ENCODE measurements at regions not wholly inside any gene's neighbourhood (a gene's known extent, or its start where the extent isn't known, plus 50 kb on each side); places are given as distances from the start of the nearest gene placed in this dataset.

DNA sequence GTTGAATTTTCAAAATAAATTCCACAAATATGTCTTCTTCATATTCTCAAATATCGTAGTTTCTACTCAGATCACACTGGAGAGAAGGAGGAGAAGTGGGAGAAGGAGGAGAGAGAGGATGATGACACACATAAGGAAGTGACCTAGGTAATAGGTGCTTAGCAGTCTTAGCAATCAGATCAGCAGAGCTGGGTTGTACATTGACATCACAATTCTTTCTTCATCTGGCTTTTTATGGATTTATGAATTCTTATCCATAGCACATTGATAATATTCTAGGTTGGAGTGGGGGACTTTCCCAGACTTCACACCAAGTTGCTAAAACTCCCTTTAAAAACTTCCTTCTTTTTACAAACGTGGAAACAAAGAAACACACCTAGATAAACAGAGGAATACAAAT, 86.9 kb downstream of the FGF9 start:
- no peak for DNase-seq

DNA sequence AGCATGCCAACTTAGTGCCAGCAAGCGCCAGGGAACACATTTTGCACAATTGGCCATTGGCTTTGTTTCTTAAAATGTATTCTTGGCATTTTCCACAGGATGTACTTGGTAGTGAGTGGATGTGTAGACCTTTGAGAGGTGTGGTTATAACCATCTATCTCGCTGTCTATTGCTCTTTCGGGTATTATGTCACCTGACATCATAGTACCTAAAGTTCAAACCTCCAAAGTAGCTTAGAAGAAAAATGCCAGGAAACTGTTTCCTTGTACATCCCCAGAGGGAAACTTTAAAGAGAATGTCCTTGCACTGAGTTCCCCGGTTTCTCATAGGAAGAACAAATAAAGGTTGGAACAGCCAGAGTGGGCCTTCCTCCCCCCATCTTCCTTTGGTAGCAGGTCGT, 87.6 kb downstream of the FGF9 start:
- no peak for DNase-seq

DNA sequence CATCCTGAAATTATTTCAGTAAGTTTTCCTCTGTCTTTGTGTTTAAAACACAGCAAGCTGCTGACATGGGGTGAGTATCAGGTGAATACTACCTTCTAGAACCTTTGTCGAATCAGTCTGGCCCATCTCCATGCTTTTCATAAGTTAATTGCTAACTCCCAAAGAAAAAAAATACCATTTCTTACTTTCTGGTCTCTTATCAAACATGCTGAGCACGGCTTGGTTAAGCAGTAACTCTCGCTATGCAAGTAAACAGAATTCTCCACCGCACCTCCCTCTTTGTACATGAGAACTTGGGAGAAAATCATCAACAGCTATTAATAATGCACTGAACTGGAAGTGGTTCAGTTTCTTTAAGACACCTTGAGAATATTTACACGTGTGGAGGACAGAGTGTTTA, 88.6 kb downstream of the FGF9 start:
- DNase-seq = no peak

DNA sequence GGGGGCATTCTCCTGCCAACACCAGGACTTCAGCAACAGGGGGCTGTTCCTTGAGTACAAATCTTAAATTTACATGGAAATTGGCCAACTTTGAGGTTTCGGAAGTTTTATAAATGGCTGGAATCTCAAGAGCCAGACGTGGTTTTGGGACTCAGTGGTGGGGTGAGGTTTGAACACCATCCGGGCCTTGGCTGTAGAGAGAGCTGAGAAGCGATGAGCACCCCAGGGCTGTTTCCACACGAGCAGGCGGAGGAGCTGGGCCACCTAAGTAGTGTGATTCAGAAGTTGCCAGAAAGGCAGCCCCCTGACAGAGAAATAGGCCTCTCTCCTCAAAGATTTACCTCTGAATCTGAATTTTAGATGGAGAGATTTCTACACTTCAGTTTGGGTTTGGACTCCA, 89.0 kb downstream of the FGF9 start:
- DNase-seq = no peak

DNA sequence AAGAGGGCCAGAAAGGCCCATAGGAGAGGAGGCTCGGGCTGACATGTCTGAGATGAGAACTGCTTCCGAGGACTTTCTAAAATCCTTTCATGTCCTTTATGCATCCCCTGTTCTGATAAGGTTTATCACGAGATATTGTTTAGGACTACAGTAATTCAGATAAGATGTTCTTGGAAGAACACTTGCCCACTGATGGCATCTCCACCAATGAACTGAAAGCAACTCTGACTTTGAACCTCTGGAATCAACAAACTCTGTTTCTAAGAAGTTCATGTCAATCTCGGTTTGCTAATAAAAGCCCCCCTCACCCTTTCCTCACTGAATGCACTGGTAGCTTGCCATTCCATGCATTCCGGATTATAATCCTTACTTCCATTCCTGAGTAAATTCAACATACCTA, 90.9 kb downstream of the FGF9 start:
- DNase-seq = no peak

DNA sequence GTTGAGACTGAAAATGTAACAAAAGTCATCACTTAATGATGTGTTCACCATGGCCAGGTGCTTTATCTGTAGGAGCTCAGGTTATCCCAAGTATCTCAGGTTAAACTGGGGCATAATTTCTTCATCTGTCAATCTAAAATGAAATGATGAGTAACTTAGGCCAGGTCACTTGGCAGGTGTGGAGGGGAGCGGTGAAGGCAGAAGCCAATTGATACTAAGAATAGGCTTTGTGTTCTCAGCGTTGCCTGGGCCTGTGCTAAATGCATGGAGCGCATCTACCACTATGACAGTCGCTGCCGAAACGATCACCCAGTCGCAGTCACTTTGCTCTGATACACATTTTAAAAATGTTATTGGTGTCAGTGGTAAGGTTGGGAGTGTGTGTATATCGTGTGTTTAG, 91.6 kb downstream of the FGF9 start:
- DNase-seq = no peak

DNA sequence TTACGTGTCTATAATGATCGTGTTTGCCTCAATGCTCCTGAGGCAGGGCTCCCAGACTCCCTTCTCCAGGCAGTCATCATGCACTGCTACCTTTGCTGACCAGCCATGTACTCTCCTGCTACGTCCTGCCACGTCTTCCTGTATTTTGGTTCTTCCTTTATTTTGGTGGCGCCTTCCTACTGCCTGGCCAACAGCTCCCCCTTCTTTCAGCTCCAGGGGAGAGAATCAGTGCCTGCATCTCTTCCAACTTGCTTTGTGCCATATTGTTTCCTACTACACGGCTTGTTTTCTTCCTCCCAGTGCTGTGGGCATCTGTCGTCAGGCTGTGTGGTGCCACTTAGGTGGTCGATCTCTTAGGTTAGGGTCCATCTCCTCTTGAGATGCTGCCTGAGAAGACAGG, 96.2 kb downstream of the FGF9 start:
- no peak for DNase-seq

DNA sequence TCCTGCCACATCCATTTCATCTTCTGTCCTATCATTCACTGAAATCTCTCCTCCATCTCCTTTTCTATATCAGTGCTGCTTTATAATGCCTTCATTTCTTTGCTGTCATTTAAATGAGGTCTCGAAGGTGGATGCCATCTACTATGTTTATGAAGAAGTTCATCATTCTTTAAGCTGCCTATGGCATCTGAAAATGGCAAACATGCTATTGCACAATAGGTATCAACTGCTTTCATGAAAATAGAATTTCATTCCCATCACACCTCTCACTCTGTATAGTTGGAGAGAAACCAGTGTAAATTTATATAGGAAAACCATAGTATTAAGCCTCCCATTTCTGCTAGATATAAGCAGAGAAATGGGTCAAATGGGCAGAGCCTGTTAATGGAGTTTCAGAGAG, 100.2 kb downstream of the FGF9 start:
- no peak for DNase-seq

DNA sequence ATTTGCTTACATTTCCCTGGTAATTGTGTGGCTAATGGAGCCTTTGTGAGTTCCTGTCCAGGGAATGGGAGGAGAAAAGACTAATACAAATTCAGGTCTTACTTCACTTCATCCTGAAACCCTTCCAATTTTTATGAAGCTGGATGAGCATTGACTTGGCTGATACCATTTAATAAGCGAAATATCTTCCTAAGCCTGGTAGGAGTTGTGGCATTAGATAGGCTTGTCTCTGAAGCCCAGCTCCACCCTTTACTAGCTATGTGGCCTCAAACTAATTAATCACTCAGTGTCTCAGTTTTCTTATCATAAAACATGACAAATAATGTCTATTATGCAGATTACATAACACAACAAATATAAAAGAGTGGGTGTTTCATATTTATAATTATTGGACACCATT, 106.3 kb downstream of the FGF9 start:
- DNase-seq = no peak

DNA sequence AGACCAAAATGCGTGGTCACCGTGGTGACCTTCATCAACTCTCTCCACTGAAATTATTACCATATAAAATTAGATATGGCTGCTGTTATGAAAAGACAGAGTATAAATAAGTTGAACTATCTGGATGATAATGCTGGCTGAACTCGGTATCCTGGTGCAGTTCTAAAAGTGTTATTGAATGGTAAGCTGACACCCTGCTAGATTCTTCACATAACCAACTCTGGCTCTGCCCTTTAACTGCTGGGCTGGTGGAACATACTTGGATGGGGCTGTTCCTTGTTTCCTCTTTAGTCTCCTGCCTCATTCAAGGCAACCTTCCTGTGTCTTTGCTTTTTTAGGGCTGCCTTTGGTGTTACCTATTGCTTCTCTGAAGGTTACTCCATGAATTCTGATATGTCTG, 106.9 kb downstream of the FGF9 start:
- no peak for DNase-seq

DNA sequence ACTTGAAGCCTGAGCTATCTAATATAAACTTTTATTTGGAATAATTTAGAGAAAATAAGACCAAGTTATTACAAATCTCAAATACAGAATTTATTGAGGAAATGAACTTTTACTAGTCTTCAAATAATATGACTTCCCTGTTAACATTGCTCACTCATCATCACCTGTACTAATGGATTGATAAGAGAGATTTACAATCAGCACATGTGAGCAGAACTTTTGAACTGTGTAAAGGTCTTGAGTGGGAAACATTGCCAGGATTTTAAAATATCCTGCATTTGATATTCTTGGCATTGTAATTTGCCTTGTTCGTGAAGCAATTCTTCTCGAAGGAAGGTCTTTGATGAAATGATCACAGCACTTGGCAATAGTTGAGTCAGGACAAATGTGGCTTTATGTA, 111.9 kb downstream of the FGF9 start:
- DNase-seq = no peak

DNA sequence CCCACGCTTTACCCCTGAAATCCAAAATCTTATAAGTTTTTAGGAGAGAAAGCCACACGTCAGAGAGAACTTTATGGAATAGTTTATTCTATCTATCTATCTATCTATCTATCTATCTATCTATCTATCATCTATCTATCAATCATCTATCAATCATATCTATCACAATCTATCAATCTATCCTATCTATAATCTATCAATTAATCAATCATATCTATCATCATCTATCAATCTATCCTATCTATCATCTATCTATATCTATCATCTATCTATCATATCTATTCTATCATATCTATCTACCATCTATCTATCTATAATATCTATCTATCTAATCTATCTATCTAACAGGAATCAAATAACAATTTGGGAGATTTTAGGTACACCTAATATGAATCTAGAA, 115.1 kb downstream of the FGF9 start:
- no peak for DNase-seq

DNA sequence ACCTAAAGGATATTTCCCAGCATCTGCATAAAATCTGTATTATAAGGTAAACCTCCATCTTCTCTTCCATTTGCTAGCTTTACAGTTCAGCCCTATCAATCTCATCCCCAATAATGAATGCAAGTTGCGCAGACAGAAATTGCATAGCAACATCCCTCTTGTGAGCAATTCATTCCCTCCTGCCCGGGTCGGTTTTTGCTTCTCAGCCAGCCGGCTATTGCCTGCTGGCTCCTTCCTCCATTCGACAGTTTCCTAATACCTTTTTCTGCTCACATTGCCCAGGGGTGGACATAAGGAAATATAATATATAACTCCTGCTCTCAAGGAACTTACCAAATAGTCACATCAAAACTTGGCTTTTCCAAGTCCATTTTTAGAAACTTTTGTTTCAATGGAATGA, 125.2 kb downstream of the FGF9 start:
- no peak for DNase-seq

DNA sequence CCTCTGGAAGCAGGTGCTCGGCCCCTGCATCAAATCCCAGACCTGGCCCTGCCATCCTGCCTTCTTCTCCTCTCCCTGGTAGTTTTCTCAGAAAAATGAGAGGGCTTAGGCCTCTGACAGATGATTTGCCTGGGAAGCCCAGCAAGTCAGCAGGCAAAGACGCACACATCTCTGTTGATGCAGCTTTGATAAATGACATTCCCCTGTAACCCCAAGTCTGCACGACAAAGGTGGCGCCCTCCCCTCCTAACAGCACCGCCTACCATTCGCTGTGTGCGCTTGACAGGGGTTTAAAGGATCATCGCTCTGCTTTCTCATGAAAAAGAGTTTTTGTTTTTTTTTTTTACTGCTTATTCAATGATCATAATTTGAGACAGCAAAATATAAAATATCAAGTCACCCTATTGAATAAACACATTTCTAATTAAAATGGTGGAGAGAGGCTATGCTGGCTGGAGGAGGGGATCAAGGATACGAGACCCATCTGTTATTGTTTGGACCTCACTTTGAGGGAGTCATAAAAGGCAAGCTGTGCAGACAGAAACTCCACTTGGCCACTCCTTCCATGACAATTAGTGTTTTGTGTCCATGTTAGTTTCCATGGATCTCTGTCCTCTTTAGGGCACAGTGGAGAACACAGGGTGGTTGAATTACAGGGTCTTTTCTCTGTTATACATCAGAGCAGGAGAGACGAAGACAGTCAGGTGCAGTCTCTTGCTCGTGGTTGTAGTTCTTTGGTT, 126.1 kb downstream of the FGF9 start:
- no peak for DNase-seq

DNA sequence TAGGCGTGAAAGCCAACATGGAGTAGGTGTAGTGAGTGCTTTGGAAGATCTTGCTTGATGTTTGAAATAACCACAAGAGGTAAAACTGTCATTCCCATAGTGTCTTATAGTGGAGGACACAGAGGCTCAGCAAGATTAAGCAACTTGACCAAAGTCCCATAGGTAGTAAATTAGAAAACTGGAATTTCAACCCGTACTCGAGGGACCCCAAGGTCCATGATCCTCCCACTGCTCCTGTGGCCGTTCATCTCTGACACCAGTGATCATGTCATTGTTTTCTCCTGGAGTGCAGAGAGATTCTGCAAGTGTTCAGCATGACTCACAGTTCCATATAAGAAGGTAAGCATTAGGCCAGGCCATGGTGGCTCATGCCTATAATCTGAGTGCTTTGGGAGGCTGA, 126.9 kb downstream of the FGF9 start:
- DNase-seq = no peak

DNA sequence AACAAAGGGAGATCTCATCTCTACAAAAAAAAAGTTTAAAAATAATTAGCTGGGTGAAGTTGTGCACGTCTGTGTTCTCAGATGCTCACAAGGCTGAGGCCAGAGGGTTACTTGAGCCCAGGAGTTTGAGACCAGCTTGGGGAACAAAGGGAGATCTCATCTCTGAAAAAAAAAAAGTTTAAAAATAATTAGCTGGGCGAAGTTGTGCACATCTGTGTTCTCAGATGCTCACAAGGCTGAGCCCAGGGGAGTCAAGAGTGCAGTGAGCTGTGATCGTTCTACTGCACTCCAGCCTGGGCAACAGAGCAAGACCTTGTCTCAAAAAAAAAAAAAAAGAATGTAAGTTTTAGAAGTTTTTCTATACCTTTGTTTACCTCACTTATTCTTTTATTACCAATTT, 127.3 kb downstream of the FGF9 start:
- DNase-seq = no peak

DNA sequence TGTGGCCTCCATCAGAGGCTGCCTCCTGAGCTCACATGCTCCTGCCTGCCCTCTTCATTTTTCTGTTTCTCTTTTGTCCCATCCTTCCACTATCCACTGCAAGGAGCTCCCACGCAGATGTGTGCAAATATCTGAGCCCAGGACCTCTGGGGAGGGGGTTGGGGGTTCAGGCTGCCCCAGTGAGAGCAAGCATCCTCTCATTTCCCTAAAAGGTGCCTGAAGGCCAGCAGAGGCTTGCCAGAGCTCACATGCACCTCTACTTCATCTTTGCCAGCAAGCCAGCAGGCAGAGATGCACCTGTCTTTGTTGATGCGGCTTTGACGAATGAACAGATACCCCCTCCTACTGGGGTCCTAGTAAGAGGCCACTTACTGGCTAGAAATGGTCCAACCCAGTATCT, 128.8 kb downstream of the FGF9 start:
- DNase-seq = no peak

DNA sequence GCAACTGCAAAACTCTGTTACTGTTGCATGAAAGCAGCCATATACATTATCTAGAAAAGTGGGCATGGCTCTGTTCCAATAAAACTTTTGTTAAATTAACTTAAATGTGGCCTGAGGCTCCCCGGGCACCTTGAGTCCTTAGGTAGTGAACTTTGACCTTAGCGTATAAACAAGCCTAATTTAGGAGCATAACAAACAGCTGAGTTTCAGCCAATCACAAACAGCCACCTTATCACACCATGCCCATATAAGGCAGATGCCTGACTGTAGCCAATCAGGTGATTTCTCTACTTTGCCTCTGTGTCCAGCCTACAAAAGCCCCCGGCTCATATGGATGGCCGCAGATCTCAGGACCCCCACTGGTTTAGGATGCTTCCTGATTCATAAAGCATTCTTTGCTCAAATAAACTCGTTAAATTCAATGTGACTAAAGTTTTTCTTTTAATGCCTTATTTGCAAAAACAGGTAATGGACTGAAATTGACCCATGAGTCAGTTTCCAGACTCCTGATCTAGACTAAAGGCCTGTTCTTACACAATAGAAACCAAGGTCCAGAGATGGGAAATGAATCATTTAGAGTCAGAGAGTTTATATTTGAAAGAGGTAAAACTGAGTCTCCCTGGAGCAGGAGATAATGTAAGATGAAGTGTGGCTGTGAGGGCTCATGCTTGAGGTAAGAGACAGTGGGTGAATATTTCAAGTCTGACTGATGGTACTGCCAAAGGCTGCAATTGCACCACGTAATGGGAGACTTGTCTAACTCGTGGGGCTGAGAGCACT, 130.2 kb downstream of the FGF9 start:
- no peak for DNase-seq

DNA sequence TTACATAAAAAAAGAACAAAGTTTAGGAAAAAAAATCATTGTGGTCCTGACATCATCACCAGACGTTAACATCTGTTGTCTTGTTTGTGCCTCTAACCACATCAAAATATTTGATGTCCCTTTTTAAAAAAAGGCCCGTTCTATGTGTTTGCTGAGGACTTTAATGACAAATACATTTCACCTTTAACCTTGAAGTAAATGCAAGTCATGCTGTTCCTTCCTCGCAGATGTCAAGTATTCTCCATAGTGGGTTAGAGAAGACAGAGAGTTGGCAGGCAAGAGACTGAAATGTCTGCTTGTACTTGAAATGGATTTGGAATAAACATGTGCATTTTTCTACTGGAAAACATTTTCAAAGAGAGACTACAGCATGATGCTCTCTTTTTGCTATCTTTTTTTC, 134.9 kb downstream of the FGF9 start:
- DNase-seq = no peak

DNA sequence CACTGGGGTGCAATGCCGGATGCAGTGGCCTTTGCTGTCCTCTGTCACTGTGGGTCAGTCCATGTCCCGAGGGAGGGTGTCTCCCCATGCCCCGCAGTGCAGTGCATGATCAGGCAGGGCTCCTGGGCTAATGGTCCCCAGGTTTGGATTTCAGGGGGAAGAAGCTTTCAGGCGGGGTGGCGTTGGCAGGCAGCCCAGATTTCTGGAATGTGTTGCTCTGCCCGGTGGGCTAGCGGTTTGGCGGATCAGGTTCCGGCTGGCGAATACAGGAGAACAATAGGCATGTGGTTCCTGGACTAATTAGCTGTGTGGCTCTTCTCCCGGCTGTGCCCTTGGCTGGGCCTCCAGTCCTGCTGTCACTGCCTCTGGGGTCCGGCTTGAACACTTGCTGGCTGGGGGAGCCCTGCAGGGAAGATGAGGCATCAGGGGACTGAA, 141.3 kb downstream of the FGF9 start:
- DNase-seq = no peak

DNA sequence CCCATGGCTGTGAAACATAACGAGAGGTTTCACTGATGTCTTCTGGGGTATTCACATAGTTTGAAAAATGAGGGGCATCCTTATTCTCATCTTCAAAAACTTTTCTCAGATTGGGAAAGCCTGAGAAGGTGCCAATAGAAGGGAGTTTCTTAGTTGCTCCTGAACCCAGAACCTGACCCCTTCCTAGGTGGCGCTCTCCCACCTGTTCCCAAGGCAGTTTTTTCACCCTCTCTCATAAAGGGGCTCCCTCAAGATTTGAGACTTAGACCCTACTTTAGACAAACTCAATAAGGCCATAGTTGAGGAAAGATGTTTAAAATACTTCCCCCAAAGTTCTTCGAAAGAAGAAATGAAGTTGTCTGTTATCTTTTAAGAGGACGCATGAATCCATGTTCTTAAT, 142.2 kb downstream of the FGF9 start:
- no peak for DNase-seq

DNA sequence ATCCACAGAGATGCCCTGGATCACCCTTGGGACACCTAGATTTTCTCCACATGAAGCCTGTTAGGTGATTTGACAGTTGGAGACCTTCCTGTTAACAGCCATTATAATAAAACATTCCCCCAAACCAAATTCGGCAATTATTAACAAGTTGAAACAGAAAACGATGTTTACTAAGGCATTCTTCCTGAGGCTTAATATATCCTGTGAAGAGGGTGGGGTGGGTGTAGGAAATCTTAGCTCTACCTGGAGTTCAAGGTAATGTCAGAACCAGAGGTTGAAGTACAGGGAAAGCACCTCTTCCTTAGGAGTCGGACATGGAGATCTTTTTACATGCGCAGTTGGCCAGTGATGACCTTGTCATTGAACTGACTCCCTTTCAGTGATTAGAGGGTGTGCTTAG, 143.0 kb downstream of the FGF9 start:
- no peak for DNase-seq

DNA sequence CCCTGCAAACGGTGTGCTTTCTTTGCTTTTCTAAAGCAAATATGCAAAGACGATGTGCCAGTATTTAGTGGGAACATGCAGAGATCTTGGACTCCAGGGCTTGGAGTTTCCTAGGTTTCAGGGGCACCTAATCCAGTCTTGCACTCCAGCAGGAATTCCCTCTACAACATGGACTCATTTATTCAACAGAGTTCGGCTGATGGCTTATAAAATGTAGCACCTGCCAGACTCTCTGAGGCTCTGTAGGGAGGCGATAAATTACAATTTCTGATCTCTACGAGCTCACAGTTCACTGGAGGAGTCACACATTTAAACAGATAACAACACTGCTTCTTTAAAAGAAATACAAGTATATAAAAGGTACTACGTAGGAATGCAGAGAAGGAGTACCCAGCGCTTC, 143.7 kb downstream of the FGF9 start:
- DNase-seq = no peak

DNA sequence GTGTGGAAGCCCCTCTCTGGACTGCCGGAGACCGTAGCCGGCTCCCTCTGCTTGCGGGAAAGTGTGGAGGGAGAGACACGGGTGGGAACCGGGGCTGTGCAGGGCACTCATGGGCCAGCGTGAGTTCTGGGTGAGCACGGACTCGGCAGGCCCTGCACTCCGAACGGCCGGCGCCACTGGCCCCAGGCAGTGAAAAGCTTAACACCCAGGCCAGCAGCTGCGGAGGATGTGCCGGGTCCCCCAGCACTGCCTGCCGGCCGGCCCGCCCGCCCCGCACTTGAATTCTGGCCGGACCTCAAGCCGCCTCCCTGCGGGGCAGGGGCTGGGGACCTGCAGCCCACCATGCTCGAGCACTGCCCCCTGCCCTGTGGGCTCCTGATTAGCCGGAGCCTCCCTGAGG, 147.0 kb downstream of the FGF9 start:
- DNase-seq = no peak

DNA sequence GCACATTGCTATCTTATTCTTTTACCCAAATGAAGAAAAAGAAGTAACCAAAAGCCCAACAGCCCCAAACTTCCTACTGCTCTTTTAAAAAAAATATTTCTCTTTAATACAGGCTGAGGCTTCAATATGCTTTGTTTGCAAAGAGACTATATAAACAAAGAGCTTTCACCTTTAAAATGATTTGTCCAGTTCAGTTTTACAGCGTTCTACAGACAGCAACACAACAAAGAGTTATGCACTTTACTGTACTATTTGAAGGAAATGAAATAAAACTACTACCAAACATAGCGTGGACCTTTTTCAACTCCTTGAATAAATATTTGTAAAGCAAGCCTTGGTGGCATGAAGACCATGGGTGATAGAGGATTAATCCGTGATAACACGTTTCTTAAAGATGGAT, 151.2 kb downstream of the FGF9 start:
- no peak for DNase-seq
